ENCODE measurements at regions not wholly inside any gene's neighbourhood (a gene's known extent, or its start where the extent isn't known, plus 50 kb on each side); places are given as distances from the start of the nearest gene placed in this dataset.

DNA sequence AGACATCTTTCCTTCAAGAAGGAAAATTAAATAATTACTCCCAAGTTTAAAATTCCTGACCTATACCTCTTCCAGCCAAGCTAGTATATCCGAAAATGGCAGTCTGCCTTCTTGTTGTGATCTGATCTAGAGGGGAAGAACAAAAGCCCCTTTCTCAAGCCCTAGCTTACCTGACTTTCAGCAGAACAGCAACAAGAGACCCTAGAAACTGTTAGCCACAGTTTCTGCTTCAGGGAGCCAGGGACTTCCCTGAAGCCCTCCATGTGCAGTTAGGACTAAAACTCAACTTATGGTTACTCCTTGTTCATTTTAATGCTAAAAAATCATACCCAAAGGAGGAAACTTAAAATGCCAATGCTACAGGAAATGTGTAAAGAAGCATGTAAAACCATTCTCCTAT is 366.7 kb upstream of the CTNND2 start:
- TF ChIP-seq, protein P1, sequence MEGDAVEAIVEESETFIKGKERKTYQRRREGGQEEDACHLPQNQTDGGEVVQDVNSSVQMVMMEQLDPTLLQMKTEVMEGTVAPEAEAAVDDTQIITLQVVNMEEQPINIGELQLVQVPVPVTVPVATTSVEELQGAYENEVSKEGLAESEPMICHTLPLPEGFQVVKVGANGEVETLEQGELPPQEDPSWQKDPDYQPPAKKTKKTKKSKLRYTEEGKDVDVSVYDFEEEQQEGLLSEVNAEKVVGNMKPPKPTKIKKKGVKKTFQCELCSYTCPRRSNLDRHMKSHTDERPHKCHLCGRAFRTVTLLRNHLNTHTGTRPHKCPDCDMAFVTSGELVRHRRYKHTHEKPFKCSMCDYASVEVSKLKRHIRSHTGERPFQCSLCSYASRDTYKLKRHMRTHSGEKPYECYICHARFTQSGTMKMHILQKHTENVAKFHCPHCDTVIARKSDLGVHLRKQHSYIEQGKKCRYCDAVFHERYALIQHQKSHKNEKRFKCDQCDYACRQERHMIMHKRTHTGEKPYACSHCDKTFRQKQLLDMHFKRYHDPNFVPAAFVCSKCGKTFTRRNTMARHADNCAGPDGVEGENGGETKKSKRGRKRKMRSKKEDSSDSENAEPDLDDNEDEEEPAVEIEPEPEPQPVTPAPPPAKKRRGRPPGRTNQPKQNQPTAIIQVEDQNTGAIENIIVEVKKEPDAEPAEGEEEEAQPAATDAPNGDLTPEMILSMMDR (IDR thresholded peaks at IDR 0.05): no peak
- TF ChIP-seq JUN (CRISPR knock-in tag; IDR thresholded peaks at IDR 0.05) (no peak), CBFB (CRISPR knock-in tag; IDR thresholded peaks at IDR 0.05; ENCODE audit: low read depth) (no peak), HMGA2 (CRISPR knock-in tag; IDR thresholded peaks at IDR 0.05) (no peak), NFE2L1 (CRISPR knock-in tag; IDR thresholded peaks at IDR 0.05) (no peak), ESRRA (CRISPR knock-in tag; IDR thresholded peaks at IDR 0.05; ENCODE audit: borderline replicate concordance) (no peak), ZNF263 (CRISPR knock-in tag; IDR thresholded peaks at IDR 0.05; ENCODE audit: low read depth) (no peak), ZNF671 (CRISPR knock-in tag; IDR thresholded peaks at IDR 0.05) (no peak), ETV6 (CRISPR knock-in tag; IDR thresholded peaks at IDR 0.05) (no peak), MYBL2 (CRISPR knock-in tag; IDR thresholded peaks at IDR 0.05) (no peak), SMAD3 (CRISPR knock-in tag; IDR thresholded peaks at IDR 0.05; ENCODE audit: borderline replicate concordance) (no peak)
- TF ChIP-seq, protein P2, sequence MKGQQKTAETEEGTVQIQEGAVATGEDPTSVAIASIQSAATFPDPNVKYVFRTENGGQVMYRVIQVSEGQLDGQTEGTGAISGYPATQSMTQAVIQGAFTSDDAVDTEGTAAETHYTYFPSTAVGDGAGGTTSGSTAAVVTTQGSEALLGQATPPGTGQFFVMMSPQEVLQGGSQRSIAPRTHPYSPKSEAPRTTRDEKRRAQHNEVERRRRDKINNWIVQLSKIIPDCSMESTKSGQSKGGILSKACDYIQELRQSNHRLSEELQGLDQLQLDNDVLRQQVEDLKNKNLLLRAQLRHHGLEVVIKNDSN (CRISPR knock-in tag; IDR thresholded peaks at IDR 0.05): no peak
- TF ChIP-seq, protein P3, sequence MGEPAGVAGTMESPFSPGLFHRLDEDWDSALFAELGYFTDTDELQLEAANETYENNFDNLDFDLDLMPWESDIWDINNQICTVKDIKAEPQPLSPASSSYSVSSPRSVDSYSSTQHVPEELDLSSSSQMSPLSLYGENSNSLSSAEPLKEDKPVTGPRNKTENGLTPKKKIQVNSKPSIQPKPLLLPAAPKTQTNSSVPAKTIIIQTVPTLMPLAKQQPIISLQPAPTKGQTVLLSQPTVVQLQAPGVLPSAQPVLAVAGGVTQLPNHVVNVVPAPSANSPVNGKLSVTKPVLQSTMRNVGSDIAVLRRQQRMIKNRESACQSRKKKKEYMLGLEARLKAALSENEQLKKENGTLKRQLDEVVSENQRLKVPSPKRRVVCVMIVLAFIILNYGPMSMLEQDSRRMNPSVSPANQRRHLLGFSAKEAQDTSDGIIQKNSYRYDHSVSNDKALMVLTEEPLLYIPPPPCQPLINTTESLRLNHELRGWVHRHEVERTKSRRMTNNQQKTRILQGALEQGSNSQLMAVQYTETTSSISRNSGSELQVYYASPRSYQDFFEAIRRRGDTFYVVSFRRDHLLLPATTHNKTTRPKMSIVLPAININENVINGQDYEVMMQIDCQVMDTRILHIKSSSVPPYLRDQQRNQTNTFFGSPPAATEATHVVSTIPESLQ (CRISPR knock-in tag; IDR thresholded peaks at IDR 0.05): no peak

All from WTC11 (cell line).